IMR-90 (cell line): ENCODE measurements at regions not wholly inside any gene's neighbourhood (a gene's known extent, or its start where the extent isn't known, plus 50 kb on each side); places are given as distances from the start of the nearest gene placed in this dataset.

ENCODE experiments used
- ELK1 ChIP-seq: fragments of 150-350 bp; IDR thresholded peaks from 2 replicates; pipeline ENCODE4 v1.6.1; 2016; ENCODE audit warnings: low read depth, mild to moderate bottlenecking, low read length, moderate library complexity, borderline replicate concordance
- TF ChIP-seq, protein P1 (sequence below): conservative IDR thresholded peaks from 2 replicates; pipeline ENCODE4 v1.5.1; 2012; ENCODE audit warnings: mild to moderate bottlenecking, low read depth, low read length, improper control_type of control experiment

GRCh38 chr2:88933091-88933490 is 241.6 kb downstream of the RPIA start:
- TF ChIP-seq, protein P1, sequence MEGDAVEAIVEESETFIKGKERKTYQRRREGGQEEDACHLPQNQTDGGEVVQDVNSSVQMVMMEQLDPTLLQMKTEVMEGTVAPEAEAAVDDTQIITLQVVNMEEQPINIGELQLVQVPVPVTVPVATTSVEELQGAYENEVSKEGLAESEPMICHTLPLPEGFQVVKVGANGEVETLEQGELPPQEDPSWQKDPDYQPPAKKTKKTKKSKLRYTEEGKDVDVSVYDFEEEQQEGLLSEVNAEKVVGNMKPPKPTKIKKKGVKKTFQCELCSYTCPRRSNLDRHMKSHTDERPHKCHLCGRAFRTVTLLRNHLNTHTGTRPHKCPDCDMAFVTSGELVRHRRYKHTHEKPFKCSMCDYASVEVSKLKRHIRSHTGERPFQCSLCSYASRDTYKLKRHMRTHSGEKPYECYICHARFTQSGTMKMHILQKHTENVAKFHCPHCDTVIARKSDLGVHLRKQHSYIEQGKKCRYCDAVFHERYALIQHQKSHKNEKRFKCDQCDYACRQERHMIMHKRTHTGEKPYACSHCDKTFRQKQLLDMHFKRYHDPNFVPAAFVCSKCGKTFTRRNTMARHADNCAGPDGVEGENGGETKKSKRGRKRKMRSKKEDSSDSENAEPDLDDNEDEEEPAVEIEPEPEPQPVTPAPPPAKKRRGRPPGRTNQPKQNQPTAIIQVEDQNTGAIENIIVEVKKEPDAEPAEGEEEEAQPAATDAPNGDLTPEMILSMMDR = no peak
- TF ChIP-seq ELK1 = no peak
